ENCODE measurements at regions not wholly inside any gene's neighbourhood (a gene's known extent, or its start where the extent isn't known, plus 50 kb on each side); places are given as distances from the start of the nearest gene placed in this dataset.
"Not testable (repeated sequence)": the region's sequence is repeated elsewhere in the genome, so short reads cannot be mapped to it uniquely, and the experiment has no call there.

DNA sequence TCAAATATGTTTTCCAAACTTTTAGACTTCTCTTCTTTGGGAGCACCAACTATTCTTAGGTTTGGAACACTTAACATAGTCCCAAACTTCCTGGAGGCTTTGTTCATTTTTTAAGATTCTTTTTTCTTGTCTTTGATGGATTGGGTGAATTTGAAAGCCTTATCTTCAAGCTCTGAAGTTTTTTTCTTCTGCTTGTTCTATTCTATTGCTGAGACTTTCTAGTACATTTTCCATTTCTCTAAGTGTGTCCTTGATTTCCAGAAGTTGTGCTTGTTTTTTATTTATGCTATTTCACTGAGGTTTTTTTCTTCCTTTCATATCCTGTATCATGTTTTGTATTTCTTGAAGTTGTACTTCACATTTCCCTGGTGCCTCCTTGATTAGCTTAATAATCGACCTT lies 97.5 kb downstream of the PLSCR2 start:
- Histone ChIP-seq H3K9me3 (ENCODE audit: insufficient read depth, low read length, severe bottlenecking) (no peaks in the 10 kb centered on the region), H3K79me2 (ENCODE audit: insufficient read depth, low read length) (no peaks in the 10 kb centered on the region), H4K20me1 (ENCODE audit: insufficient read depth, low read length) (no peaks in the 10 kb centered on the region), H3K4me3 (ENCODE audit: low read depth in 1 of 2, low read length in 2 of 2) (no peak overlapping the region), H3K27me3 (ENCODE audit: insufficient read depth, low read length, poor library complexity) (no peaks in the 10 kb centered on the region), H3K4me2 (ENCODE audit: insufficient read depth, low read length) (no peak overlapping the region), H2AFZ (ENCODE audit: low read depth, low read length) (no peak overlapping the region), H3K4me1 (ENCODE audit: insufficient read depth, low read length) (no peaks in the 10 kb centered on the region), H3K27ac (ENCODE audit: low read length) (no peak overlapping the region), H3K36me3 (ENCODE audit: insufficient read depth, low read length) (no peaks in the 10 kb centered on the region), H3K9ac (ENCODE audit: low read depth, low read length) (no peak overlapping the region)
- TF ChIP-seq EZH2 (IDR thresholded peaks at IDR 0.05; ENCODE audit: borderline replicate concordance, low read depth, low read length, severe bottlenecking) (no peak), CTCF (IDR thresholded peaks at IDR 0.05; ENCODE audit: borderline replicate concordance, extremely low read depth, low read length, poor library complexity, severe bottlenecking) (no peak)
- DNase-seq (no peak), ATAC-seq (ENCODE audit: insufficient read depth, low read depth) (no peak)

- Histone ChIP-seq H3K79me2 (ENCODE audit: insufficient read depth, low read length) (no peaks in the 10 kb centered on the region), H3K4me3 (ENCODE audit: low read depth in 1 of 2, low read length in 2 of 2) (no peak overlapping the region), H3K27ac (ENCODE audit: low read length) (no peak overlapping the region), H3K9ac (ENCODE audit: low read depth, low read length) (no peak overlapping the region), H3K4me2 (ENCODE audit: insufficient read depth, low read length) (no peak overlapping the region), H3K36me3 (ENCODE audit: insufficient read depth, low read length) (no peaks in the 10 kb centered on the region), H3K9me3 (ENCODE audit: insufficient read depth, low read length, severe bottlenecking) (no peaks in the 10 kb centered on the region), H2AFZ (ENCODE audit: low read depth, low read length) (no peak overlapping the region), H3K27me3 (ENCODE audit: insufficient read depth, low read length, poor library complexity) (no peaks in the 10 kb centered on the region), H4K20me1 (ENCODE audit: insufficient read depth, low read length) (no peaks in the 10 kb centered on the region), H3K4me1 (ENCODE audit: insufficient read depth, low read length) (no peaks in the 10 kb centered on the region)
- no peak for DNase-seq
- no peak for ATAC-seq (ENCODE audit: insufficient read depth, low read depth)
- no peak for TF ChIP-seq CTCF (IDR thresholded peaks at IDR 0.05; ENCODE audit: borderline replicate concordance, extremely low read depth, low read length, poor library complexity, severe bottlenecking)
- no peak for TF ChIP-seq EZH2 (IDR thresholded peaks at IDR 0.05; ENCODE audit: borderline replicate concordance, low read depth, low read length, severe bottlenecking)
These were observed 100.4 kb downstream of the PLSCR2 start for GRCh38 chr3:146368882-146369523.

GRCh38 chr3:146359841-146360240 lies 108.9 kb upstream of the PLSCR4 start:
- H3K9me3 ChIP-seq (ENCODE audit: insufficient read depth, low read length, severe bottlenecking) = peaks cover 4% of the 10 kb centered on the region
- TF ChIP-seq EZH2 (IDR thresholded peaks at IDR 0.05; ENCODE audit: borderline replicate concordance, low read depth, low read length, severe bottlenecking) (no peak), CTCF (IDR thresholded peaks at IDR 0.05; ENCODE audit: borderline replicate concordance, extremely low read depth, low read length, poor library complexity, severe bottlenecking) (no peak)
- H3K9ac ChIP-seq (ENCODE audit: low read depth, low read length) = no peak overlapping the region
- no peaks in the 10 kb centered on the region for H3K27me3 ChIP-seq (ENCODE audit: insufficient read depth, low read length, poor library complexity)
- H3K27ac ChIP-seq (ENCODE audit: low read length) = no peak overlapping the region
- H3K79me2 ChIP-seq (ENCODE audit: insufficient read depth, low read length) = no peaks in the 10 kb centered on the region
- H4K20me1 ChIP-seq (ENCODE audit: insufficient read depth, low read length) = no peaks in the 10 kb centered on the region
- DNase-seq = no peak
- H2AFZ ChIP-seq (ENCODE audit: low read depth, low read length) = no peak overlapping the region
- no peak overlapping the region for H3K4me2 ChIP-seq (ENCODE audit: insufficient read depth, low read length)
- H3K4me1 ChIP-seq (ENCODE audit: insufficient read depth, low read length) = no peaks in the 10 kb centered on the region
- no peak overlapping the region for H3K4me3 ChIP-seq (ENCODE audit: low read depth in 1 of 2, low read length in 2 of 2)
- no peaks in the 10 kb centered on the region for H3K36me3 ChIP-seq (ENCODE audit: insufficient read depth, low read length)
- ATAC-seq (ENCODE audit: insufficient read depth, low read depth) = no peak

DNA sequence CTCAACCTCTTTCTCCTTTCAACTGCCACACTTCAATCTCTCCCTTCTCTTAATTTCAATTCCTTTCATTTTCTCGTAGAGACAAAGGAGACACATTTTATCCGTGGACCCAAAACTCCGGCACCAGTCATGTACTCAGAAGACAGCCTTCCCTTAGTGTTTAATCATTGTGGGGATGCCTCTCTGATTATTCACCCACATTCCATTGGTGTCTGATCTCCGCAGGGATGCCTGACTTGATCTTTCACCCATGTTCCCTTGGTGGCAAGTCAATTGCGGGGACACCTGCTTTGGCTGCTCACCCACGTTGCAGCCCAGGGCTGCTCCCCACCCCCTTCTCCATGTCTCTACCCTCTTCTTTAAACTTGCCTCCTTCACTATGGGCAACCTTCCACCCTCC lies 103.5 kb upstream of the PLSCR4 start:
- H3K4me1 ChIP-seq (ENCODE audit: insufficient read depth, low read length); H3K36me3 ChIP-seq (ENCODE audit: insufficient read depth, low read length); H3K4me2 ChIP-seq (ENCODE audit: insufficient read depth, low read length); DNase-seq; H3K27me3 ChIP-seq (ENCODE audit: insufficient read depth, low read length, poor library complexity); H4K20me1 ChIP-seq (ENCODE audit: insufficient read depth, low read length); H3K9ac ChIP-seq (ENCODE audit: low read depth, low read length); H3K9me3 ChIP-seq (ENCODE audit: insufficient read depth, low read length, severe bottlenecking); H3K27ac ChIP-seq (ENCODE audit: low read length); H3K79me2 ChIP-seq (ENCODE audit: insufficient read depth, low read length); ATAC-seq (ENCODE audit: insufficient read depth, low read depth); H3K4me3 ChIP-seq (ENCODE audit: low read depth in 1 of 2, low read length in 2 of 2); H2AFZ ChIP-seq (ENCODE audit: low read depth, low read length): not testable (repeated sequence)

All from DND-41 (cell line).